Upper lobe of left lung (tissue), 6 donors: ENCODE measurements at regions not wholly inside any gene's neighbourhood (a gene's known extent, or its start where the extent isn't known, plus 50 kb on each side); places are given as distances from the start of the nearest gene placed in this dataset.

Source experiments
- ATAC-seq, 2 donors: fragments of 200-7000 bp; cut with Tn5 transposase; one replicate each; pipeline ENCODE4 v1.9.1; 2022; ENCODE audit warnings: mild to moderate bottlenecking in 2 of 2, moderate library complexity in 2 of 2; ENCODE audit not compliant: low FRiP score in 2 of 2
- DNase-seq, 2 donors: peaks; one replicate each; pipeline ENCODE4 v3.0.0-alpha.2; 2019 to 2020
- H3K27ac ChIP-seq, 4 donors: fragments of 200-600 bp; sonication (generic); one replicate each; pipeline ENCODE4 v1.5.1; 2016 to 2019
- H3K27me3 ChIP-seq, 4 donors: fragments of 200-600 bp; sonication (generic); one replicate each; pipeline ENCODE4 v1.5.1; 2017 to 2019
- H3K36me3 ChIP-seq, 4 donors: fragments of 200-600 bp; sonication (generic); one replicate each; pipeline ENCODE4 v1.5.1; 2016 to 2019
- H3K4me1 ChIP-seq, 4 donors: fragments of 200-600 bp; sonication (generic); one replicate each; pipeline ENCODE4 v1.5.1; 2018 to 2019
- H3K4me3 ChIP-seq, 4 donors: fragments of 200-600 bp; sonication (generic); one replicate each; pipeline ENCODE4 v1.5.1; 2017 to 2019; ENCODE audit warnings: mild to moderate bottlenecking in 2 of 4, moderate library complexity in 1 of 4
- H3K9me3 ChIP-seq, 4 donors: fragments of 200-600 bp; sonication (generic); one replicate each; pipeline ENCODE4 v1.5.1; 2018 to 2019
- EP300 ChIP-seq, 4 donors: sonication (generic); formaldehyde crosslinking; IDR thresholded peaks; one replicate each; pipeline ENCODE4 v1.5.1; 2017; ENCODE audit warnings: antibody characterized with exemption in 4 of 4, control low read depth in 2 of 4
- POLR2A ChIP-seq, 4 donors: fragments of 450-650 bp; IDR thresholded peaks; one replicate each; pipeline ENCODE4 v1.5.1; 2016 to 2017; ENCODE audit warnings: antibody characterized with exemption in 4 of 4, mild to moderate bottlenecking in 2 of 4
- POLR2AphosphoS5 ChIP-seq, 2 donors: sonication (generic); formaldehyde crosslinking; IDR thresholded peaks; one replicate each; pipeline ENCODE4 v1.5.1; 2017; ENCODE audit warnings: antibody characterized with exemption in 2 of 2
- WGBS, 2 donors: methylation state at CpG; one replicate each; pipeline ENCODE4 v1.1.5; 2017 to 2018; 5-methylcytosine and 5-hydroxymethylcytosine counted together
- TF ChIP-seq, protein P1 (sequence below), 6 experiments: fragments of 450-650 bp in 4 of 6; fragments of 200-600 bp in 2 of 6; sonication (generic) in 2 of 6; IDR thresholded peaks; one replicate each; pipeline ENCODE4 v1.5.1; 2016 to 2019; ENCODE audit warnings: antibody characterized with exemption in 6 of 6
- donor health status: DM: no; HTN: no; CAD: no; lungs with moderate emphysema.
- donor health status: DM: no; HTN: yes; CAD: no; lungs with severe emphysema.

DNA sequence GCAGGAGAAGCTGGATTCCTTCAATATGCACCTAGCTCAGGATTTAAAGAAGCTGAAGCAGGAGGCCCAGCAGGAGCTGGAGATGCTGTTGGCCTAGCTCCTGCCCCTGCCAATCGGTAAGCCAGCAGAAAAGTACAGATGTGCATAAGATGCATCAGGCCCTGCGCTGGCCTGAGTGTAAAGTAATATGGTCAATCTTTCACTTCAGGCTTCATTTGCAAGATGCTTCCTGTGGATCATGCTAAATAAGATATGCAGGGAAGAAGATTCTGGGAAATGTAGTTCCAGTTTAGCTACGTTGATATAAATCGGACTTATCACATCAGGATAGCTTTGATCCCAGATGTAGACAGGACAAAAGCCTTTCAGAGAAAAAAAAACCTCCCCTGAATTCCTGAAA lies 100.3 kb downstream of the GJA1 start:
- ATAC-seq (no peak), DNase-seq (no peak)
- Histone ChIP-seq H3K36me3 (no peaks in the 10 kb centered on the region), H3K9me3 (no peaks in the 10 kb centered on the region), H3K4me3 (no peak overlapping the region), H3K4me1 (no peaks in the 10 kb centered on the region), H3K27ac (no peak overlapping the region), H3K27me3 (no peaks in the 10 kb centered on the region)
- TF ChIP-seq POLR2AphosphoS5 (IDR thresholded peaks at IDR 0.05) (no peak), EP300 (IDR thresholded peaks at IDR 0.05) (no peak), POLR2A (IDR thresholded peaks at IDR 0.05) (no peak)
- TF ChIP-seq, protein P1, sequence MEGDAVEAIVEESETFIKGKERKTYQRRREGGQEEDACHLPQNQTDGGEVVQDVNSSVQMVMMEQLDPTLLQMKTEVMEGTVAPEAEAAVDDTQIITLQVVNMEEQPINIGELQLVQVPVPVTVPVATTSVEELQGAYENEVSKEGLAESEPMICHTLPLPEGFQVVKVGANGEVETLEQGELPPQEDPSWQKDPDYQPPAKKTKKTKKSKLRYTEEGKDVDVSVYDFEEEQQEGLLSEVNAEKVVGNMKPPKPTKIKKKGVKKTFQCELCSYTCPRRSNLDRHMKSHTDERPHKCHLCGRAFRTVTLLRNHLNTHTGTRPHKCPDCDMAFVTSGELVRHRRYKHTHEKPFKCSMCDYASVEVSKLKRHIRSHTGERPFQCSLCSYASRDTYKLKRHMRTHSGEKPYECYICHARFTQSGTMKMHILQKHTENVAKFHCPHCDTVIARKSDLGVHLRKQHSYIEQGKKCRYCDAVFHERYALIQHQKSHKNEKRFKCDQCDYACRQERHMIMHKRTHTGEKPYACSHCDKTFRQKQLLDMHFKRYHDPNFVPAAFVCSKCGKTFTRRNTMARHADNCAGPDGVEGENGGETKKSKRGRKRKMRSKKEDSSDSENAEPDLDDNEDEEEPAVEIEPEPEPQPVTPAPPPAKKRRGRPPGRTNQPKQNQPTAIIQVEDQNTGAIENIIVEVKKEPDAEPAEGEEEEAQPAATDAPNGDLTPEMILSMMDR (IDR thresholded peaks at IDR 0.05) = no peak
- 87 to 98% methylated on average over 4 of the region's 4 CpGs for WGBS, 2 donors

GRCh38 chr6:121536345-121536744 lies 100.9 kb downstream of the GJA1 start:
- Histone ChIP-seq H3K27me3 (no peaks in the 10 kb centered on the region), H3K27ac (no peak overlapping the region), H3K4me3 (no peak overlapping the region), H3K36me3 (no peaks in the 10 kb centered on the region), H3K4me1 (no peaks in the 10 kb centered on the region), H3K9me3 (no peaks in the 10 kb centered on the region)
- DNase-seq = no peak
- no peak for ATAC-seq
- WGBS, 2 donors = 80 to 82% methylated on average over 2 of the region's 2 CpGs
- no peak for TF ChIP-seq POLR2A (IDR thresholded peaks at IDR 0.05)
- no peak for TF ChIP-seq EP300 (IDR thresholded peaks at IDR 0.05)
- TF ChIP-seq, protein P1 (IDR thresholded peaks at IDR 0.05) = no peak
- TF ChIP-seq POLR2AphosphoS5 (IDR thresholded peaks at IDR 0.05) = no peak

GRCh38 chr6:121539439-121539838 lies 104.0 kb downstream of the GJA1 start:
- ATAC-seq (peak in 1 of 2 donors; percentile 76), DNase-seq (no peak)
- Histone ChIP-seq H3K4me1 (no peaks in the 10 kb centered on the region), H3K4me3 (no peak overlapping the region), H3K9me3 (no peaks in the 10 kb centered on the region), H3K27ac (no peak overlapping the region), H3K27me3 (no peaks in the 10 kb centered on the region), H3K36me3 (no peaks in the 10 kb centered on the region)
- TF ChIP-seq POLR2A (IDR thresholded peaks at IDR 0.05) (no peak), EP300 (IDR thresholded peaks at IDR 0.05) (no peak), POLR2AphosphoS5 (IDR thresholded peaks at IDR 0.05) (no peak)
- TF ChIP-seq, protein P1 (IDR thresholded peaks at IDR 0.05) = no peak
- 86 to 91% methylated on average over 1 of the region's 1 CpG for WGBS, 2 donors

GRCh38 chr6:121540210-121540609 lies 104.8 kb downstream of the GJA1 start:
- Histone ChIP-seq H3K27ac (no peak overlapping the region), H3K27me3 (no peaks in the 10 kb centered on the region), H3K4me3 (no peak overlapping the region), H3K36me3 (no peaks in the 10 kb centered on the region), H3K4me1 (no peaks in the 10 kb centered on the region), H3K9me3 (no peaks in the 10 kb centered on the region)
- no peak for TF ChIP-seq POLR2A (IDR thresholded peaks at IDR 0.05)
- TF ChIP-seq, protein P1 (IDR thresholded peaks at IDR 0.05) = no peak
- DNase-seq (no peak), ATAC-seq (no peak)
- WGBS, 2 donors = 82 to 86% methylated on average over 2 of the region's 2 CpGs

- Histone ChIP-seq H3K27me3 (no peaks in the 10 kb centered on the region), H3K4me1 (no peaks in the 10 kb centered on the region), H3K27ac (no peak overlapping the region), H3K36me3 (no peaks in the 10 kb centered on the region), H3K9me3 (no peaks in the 10 kb centered on the region), H3K4me3 (no peak overlapping the region)
- DNase-seq (no peak), ATAC-seq (peak in 1 of 2 donors; percentile 86)
- 85 to 88% methylated on average over 4 of the region's 4 CpGs for WGBS, 2 donors
- TF ChIP-seq, protein P1 (IDR thresholded peaks at IDR 0.05) = no peak
- TF ChIP-seq EP300 (IDR thresholded peaks at IDR 0.05) (no peak), POLR2A (IDR thresholded peaks at IDR 0.05) (no peak), POLR2AphosphoS5 (IDR thresholded peaks at IDR 0.05) (no peak)
Observed at GRCh38 chr6:121544691-121545090, 109.2 kb downstream of the GJA1 start.
